ENCODE measurements at regions not wholly inside any gene's neighbourhood (a gene's known extent, or its start where the extent isn't known, plus 50 kb on each side); places are given as distances from the start of the nearest gene placed in this dataset.

- H3K9me3 Mint-ChIP-seq, result peaks cover 0 to 12% (median 4%) of the 10 kb centered on the region in 7 donors
- no peak overlapping the region for H3K4me3 Mint-ChIP-seq
- WGBS (ENCODE audit: insufficient coverage), result 0% methylated on average over 1 of the region's 5 CpGs
- H2AFZ ChIP-seq (ENCODE audit: insufficient read depth, low read depth, low read length, poor library complexity, severe bottlenecking), result no peak overlapping the region
- H4K20me1 ChIP-seq (ENCODE audit: insufficient read depth, low read length), result no peaks in the 10 kb centered on the region
- H3K9ac ChIP-seq (ENCODE audit: insufficient read depth, low read length, poor library complexity, severe bottlenecking), result no peak overlapping the region
- no peak overlapping the region for H3K27ac ChIP-seq (ENCODE audit: low read depth in 1 of 2, low read length in 2 of 2)
- no peaks in the 10 kb centered on the region for H3K36me3 Mint-ChIP-seq
- H3K4me1 Mint-ChIP-seq, result peaks cover 12% of the 10 kb centered on the region
- H3K36me3 ChIP-seq (replicated peaks in 1 of 2; ENCODE audit: control insufficient read depth in 1 of 2, insufficient read depth in 2 of 2, low read length in 2 of 2), result no peaks in the 10 kb centered on the region
- no peaks in the 10 kb centered on the region for H3K79me2 ChIP-seq (ENCODE audit: insufficient read depth, low read length)
- TF ChIP-seq CTCF (IDR thresholded peaks at IDR 0.05), result no peak
- H3K4me3 ChIP-seq (replicated peaks in 1 of 3; ENCODE audit: low read depth in 2 of 3, low read length in 3 of 3), result no peak overlapping the region
- no peak for DNase-seq
- intact Hi-C loops (cut with micrococcal nuclease), result no loop called here
- no peaks in the 10 kb centered on the region for H3K27me3 ChIP-seq (ENCODE audit: control insufficient read depth in 2 of 2, insufficient read depth in 2 of 2, low read length in 2 of 2)
- H3K27me3 Mint-ChIP-seq (ENCODE audit: low read depth in 3 of 3), result peaks cover 2 to 7% (median 2%) of the 10 kb centered on the region in 3 donors
- H3K4me1 ChIP-seq (ENCODE audit: control insufficient read depth in 1 of 2, insufficient read depth in 2 of 2, low read length in 2 of 2), result peaks cover 0 to 5% of the 10 kb centered on the region in 2 donors
- no peaks in the 10 kb centered on the region for H3K9me3 ChIP-seq (replicated peaks in 1 of 2; ENCODE audit: control insufficient read depth in 1 of 2, insufficient read depth in 1 of 2, low read length in 2 of 2)
- no peak overlapping the region for H3K4me2 ChIP-seq (replicated peaks; ENCODE audit: extremely low read depth, low read length, poor library complexity, severe bottlenecking)
- H3K27ac Mint-ChIP-seq, result no peak overlapping the region
Observed at GRCh38 chr6:18561037-18561750, 174.0 kb downstream of the RNF144B start.

GRCh38 chr6:18562726-18563125 is 175.6 kb downstream of the RNF144B start:
- intact Hi-C loops (cut with micrococcal nuclease), result no loop called here

More at GRCh38 chr6:18562726-18563125, 175.6 kb downstream of the RNF144B start:
- H3K4me2 ChIP-seq (replicated peaks; ENCODE audit: extremely low read depth, low read length, poor library complexity, severe bottlenecking), result no peak overlapping the region
- Mint-ChIP-seq H3K4me3 (no peak overlapping the region), H3K27me3 (ENCODE audit: low read depth in 3 of 3) (peaks cover under 1 to 7% (median 2%) of the 10 kb centered on the region in 3 donors), H3K27ac (no peak overlapping the region), H3K9me3 (peaks cover 0 to 13% (median 4%) of the 10 kb centered on the region in 7 donors), H3K36me3 (no peaks in the 10 kb centered on the region), H3K4me1 (peaks cover 12% of the 10 kb centered on the region)
- no peak overlapping the region for H2AFZ ChIP-seq (ENCODE audit: insufficient read depth, low read depth, low read length, poor library complexity, severe bottlenecking)
- no CpG with 5 or more reads among the region's 5 CpGs for WGBS (ENCODE audit: insufficient coverage)
- no peaks in the 10 kb centered on the region for H3K27me3 ChIP-seq (ENCODE audit: control insufficient read depth in 2 of 2, insufficient read depth in 2 of 2, low read length in 2 of 2)
- no peaks in the 10 kb centered on the region for H3K79me2 ChIP-seq (ENCODE audit: insufficient read depth, low read length)
- H4K20me1 ChIP-seq (ENCODE audit: insufficient read depth, low read length), result no peaks in the 10 kb centered on the region
- no peaks in the 10 kb centered on the region for H3K36me3 ChIP-seq (replicated peaks in 1 of 2; ENCODE audit: control insufficient read depth in 1 of 2, insufficient read depth in 2 of 2, low read length in 2 of 2)
- no peak for DNase-seq
- no peak overlapping the region for H3K4me3 ChIP-seq (replicated peaks in 1 of 3; ENCODE audit: low read depth in 2 of 3, low read length in 3 of 3)
- H3K9me3 ChIP-seq (replicated peaks in 1 of 2; ENCODE audit: control insufficient read depth in 1 of 2, insufficient read depth in 1 of 2, low read length in 2 of 2), result no peaks in the 10 kb centered on the region
- no peak for TF ChIP-seq CTCF (IDR thresholded peaks at IDR 0.05)
- H3K27ac ChIP-seq (ENCODE audit: low read depth in 1 of 2, low read length in 2 of 2), result no peak overlapping the region
- no peak overlapping the region for H3K9ac ChIP-seq (ENCODE audit: insufficient read depth, low read length, poor library complexity, severe bottlenecking)
- H3K4me1 ChIP-seq (ENCODE audit: control insufficient read depth in 1 of 2, insufficient read depth in 2 of 2, low read length in 2 of 2), result peaks cover 0 to 5% of the 10 kb centered on the region in 2 donors

Data from CD14-positive monocyte (primary cell).